Endothelial cell of umbilical vein (primary cell): ENCODE measurements at regions not wholly inside any gene's neighbourhood (a gene's known extent, or its start where the extent isn't known, plus 50 kb on each side); places are given as distances from the start of the nearest gene placed in this dataset.

Experiments used
- BruUV-seq: library from RNA; stranded (reverse); fragments of 400-500 nt; replicated peaks from 2 replicates; lab custom pipeline; 2021; lab: Mats Ljungman, UMichigan
- CTCF ChIA-PET: fragments of 300-600, 350-600 bp; sonication (Branson Sonifier 250); formaldehyde crosslinking; loops from one replicate; lab custom pipeline; 2021; ENCODE audit warnings: antibody characterized with exemption, inconsistent platforms; lab: Charles Lee
- POLR2A ChIA-PET: fragments of 300-600, 350-600 bp; sonication (Branson Sonifier 250); formaldehyde crosslinking; loops from one replicate; lab custom pipeline; 2021; ENCODE audit warnings: antibody characterized with exemption, inconsistent platforms; lab: Charles Lee
- DNase-seq: peaks from one replicate; pipeline ENCODE4 v3.0.0-alpha.2; 2011; ENCODE audit warnings: low read depth, low spot score
- FAIRE-seq: peaks from 2 replicates; lab custom pipeline; 2011; peaks lifted over from hg19 to GRCh38; lab: Jason Lieb, UNC
- H2AFZ ChIP-seq: 2 replicates; pipeline ENCODE4 v1.6.0; 2012; ENCODE audit warnings: low read depth, low read length, control low read depth, inconsistent platforms
- H3K27ac ChIP-seq: 2 replicates; pipeline ENCODE4 v1.5.1; 2011; ENCODE audit warnings: low read depth, mild to moderate bottlenecking, control low read depth, low read length, moderate library complexity; ENCODE audit not compliant: insufficient read depth
- H3K27me3 ChIP-seq, 2 experiments: 2 replicates each; pipeline versions ENCODE4 v1.6.0 to v1.6.1; 2011; ENCODE audit warnings: low read length in 2 of 2, mixed read lengths in 1 of 2; ENCODE audit not compliant: control insufficient read depth in 2 of 2, insufficient read depth in 2 of 2
- H3K36me3 ChIP-seq, 2 experiments: 2 replicates in 1 of 2; 3 replicates in 1 of 2; pipeline ENCODE4 v1.5.1; 2011; ENCODE audit warnings: low read length in 2 of 2, mild to moderate bottlenecking in 1 of 2, moderate library complexity in 1 of 2; ENCODE audit not compliant: control insufficient read depth in 2 of 2, insufficient read depth in 2 of 2; ENCODE audit errors: extremely low read depth in 1 of 2
- H3K4me1 ChIP-seq: 3 replicates; pipeline ENCODE4 v1.5.1; 2011; ENCODE audit warnings: mild to moderate bottlenecking, low read length; ENCODE audit not compliant: control insufficient read depth, insufficient read depth; ENCODE audit errors: extremely low read depth
- H3K4me2 ChIP-seq: 2 replicates; pipeline ENCODE4 v1.6.1; 2011; ENCODE audit warnings: low read length, control low read depth, mixed read lengths; ENCODE audit not compliant: insufficient read depth
- H3K4me3 ChIP-seq, 3 experiments: fragments of 200-600 bp in 1 of 3; sonication (generic), shearing (Covaris generic) in 1 of 3; replicated peaks in 1 of 3; 2 replicates each; pipeline ENCODE4 v1.5.1; 2011 to 2016; ENCODE audit warnings: control low read depth in 3 of 3, low read length in 3 of 3, mild to moderate bottlenecking in 2 of 3, inconsistent platforms in 1 of 3, low read depth in 1 of 3, moderate library complexity in 1 of 3; ENCODE audit not compliant: insufficient read depth in 1 of 3
- H3K79me2 ChIP-seq: 2 replicates; pipeline ENCODE4 v1.6.0; 2012; ENCODE audit warnings: low read length, inconsistent platforms; ENCODE audit not compliant: control insufficient read depth, insufficient read depth
- H3K9ac ChIP-seq: replicated peaks from 2 replicates; pipeline ENCODE3; 2011; ENCODE audit warnings: low read length, control low read depth; ENCODE audit not compliant: insufficient read depth; ENCODE audit errors: extremely low read depth
- H3K9me1 ChIP-seq: replicated peaks from 3 replicates; pipeline ENCODE4 v1.6.0; 2011; ENCODE audit warnings: mild to moderate bottlenecking, low read length; ENCODE audit not compliant: control insufficient read depth, insufficient read depth; ENCODE audit errors: extremely low read depth
- H3K9me3 ChIP-seq: replicated peaks from 2 replicates; pipeline ENCODE4 v1.5.1; 2012; ENCODE audit warnings: low read length, inconsistent platforms; ENCODE audit not compliant: control insufficient read depth, insufficient read depth
- H4K20me1 ChIP-seq: replicated peaks from 2 replicates; pipeline ENCODE3; 2011; ENCODE audit warnings: mild to moderate bottlenecking, low read length; ENCODE audit not compliant: control insufficient read depth, insufficient read depth; ENCODE audit errors: extremely low read depth
- EZH2 ChIP-seq: IDR thresholded peaks from 2 replicates; pipeline ENCODE4 v1.6.1; 2012; ENCODE audit warnings: borderline replicate concordance, low read depth, mild to moderate bottlenecking, moderate library complexity, low read length, inconsistent platforms; ENCODE audit not compliant: severe bottlenecking
- FOS ChIP-seq: IDR thresholded peaks from 2 replicates; pipeline ENCODE4 v1.6.1; 2011; ENCODE audit warnings: mild to moderate bottlenecking, low read length, moderate library complexity, borderline replicate concordance; ENCODE audit not compliant: insufficient read depth
- GATA2 ChIP-seq: IDR thresholded peaks from 2 replicates; pipeline ENCODE4 v1.7.0; 2011; ENCODE audit warnings: low read depth, mild to moderate bottlenecking, moderate library complexity, mixed read lengths, low read length; ENCODE audit not compliant: insufficient read length, insufficient read depth
- JUN ChIP-seq: IDR thresholded peaks from 2 replicates; pipeline ENCODE4 v1.6.1; 2011; ENCODE audit warnings: borderline replicate concordance, low read depth; ENCODE audit not compliant: insufficient read length, insufficient read depth
- MYC ChIP-seq: IDR thresholded peaks from one replicate; pipeline ENCODE4 v1.6.1; 2011; ENCODE audit warnings: mild to moderate bottlenecking, low read depth, low read length
- POLR2A ChIP-seq: IDR thresholded peaks from 2 replicates; pipeline ENCODE4 v1.6.1; 2012; ENCODE audit warnings: low read depth, mild to moderate bottlenecking, control low read depth, low read length
- POLR2AphosphoS5 ChIP-seq: IDR thresholded peaks from 2 replicates; pipeline ENCODE4 v1.6.1; 2012; ENCODE audit warnings: low read depth, mild to moderate bottlenecking, control low read depth, low read length, moderate library complexity; ENCODE audit not compliant: insufficient read depth
- dilution Hi-C: fragments of 300-500 bp; cut with MboI; formaldehyde crosslinking; loops from one replicate; pipeline ENCODE4 v1.15.0; 2019; ENCODE audit warnings: low sequenced_read_pairs; ENCODE audit not compliant: extremely low pct_ligation_motif_present
- intact Hi-C: fragments of 100-400 bp; cut with micrococcal nuclease; formaldehyde crosslinking; loops from one replicate; pipeline ENCODE4 v1.10.0; 2022
- TF ChIP-seq, protein P1 (sequence below), 2 donors: IDR thresholded peaks; 1 replicate in 1 of 2; 2 replicates in 1 of 2; pipeline ENCODE4 v1.5.1; 2011; ENCODE audit warnings: low read length in 2 of 2, mild to moderate bottlenecking in 2 of 2, moderate library complexity in 2 of 2, control low read depth in 1 of 2, inconsistent platforms in 1 of 2, low read depth in 1 of 2; ENCODE audit not compliant: insufficient read depth in 1 of 2; ENCODE audit errors: extremely low read depth in 1 of 2
- TF ChIP-seq, protein P2 (sequence below): IDR thresholded peaks from 2 replicates; pipeline ENCODE4 v1.6.1; 2011; ENCODE audit not compliant: insufficient read depth, insufficient read length

DNA sequence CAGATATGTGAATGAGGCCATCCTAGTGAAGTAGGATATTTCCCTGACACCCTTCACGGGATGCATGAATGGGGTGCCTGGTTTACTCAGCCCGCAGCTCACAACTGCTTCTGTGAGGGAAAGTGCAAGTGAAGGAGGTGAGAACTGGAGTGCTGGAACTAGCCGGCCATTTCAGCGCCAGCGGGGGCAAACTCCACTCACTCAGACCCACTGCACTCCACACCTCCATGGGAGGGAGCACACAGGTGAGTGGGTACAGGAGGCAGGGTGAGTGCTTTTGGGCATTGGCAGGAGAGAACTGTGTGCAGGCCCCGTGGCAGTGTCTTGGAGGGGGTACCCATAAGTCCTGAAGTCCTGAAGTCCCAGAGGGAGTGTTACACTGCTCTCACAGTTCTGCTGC lies 1008.4 kb downstream of the SLC6A15 start:
- Histone ChIP-seq H3K9ac (no peak overlapping the region), H3K36me3 (no peaks in the 10 kb centered on the region), H4K20me1 (no peaks in the 10 kb centered on the region), H3K27ac (no peak overlapping the region), H3K27me3 (no peaks in the 10 kb centered on the region), H3K4me3 (no peak overlapping the region), H3K79me2 (no peaks in the 10 kb centered on the region), H3K4me1 (no peaks in the 10 kb centered on the region), H3K4me2 (no peak overlapping the region), H2AFZ (no peak overlapping the region), H3K9me1 (no peaks in the 10 kb centered on the region), H3K9me3 (no peaks in the 10 kb centered on the region)
- dilution Hi-C loops, result no loop called here
- DNase-seq, result no peak
- FAIRE-seq, result no peak
- TF ChIP-seq, protein P1, sequence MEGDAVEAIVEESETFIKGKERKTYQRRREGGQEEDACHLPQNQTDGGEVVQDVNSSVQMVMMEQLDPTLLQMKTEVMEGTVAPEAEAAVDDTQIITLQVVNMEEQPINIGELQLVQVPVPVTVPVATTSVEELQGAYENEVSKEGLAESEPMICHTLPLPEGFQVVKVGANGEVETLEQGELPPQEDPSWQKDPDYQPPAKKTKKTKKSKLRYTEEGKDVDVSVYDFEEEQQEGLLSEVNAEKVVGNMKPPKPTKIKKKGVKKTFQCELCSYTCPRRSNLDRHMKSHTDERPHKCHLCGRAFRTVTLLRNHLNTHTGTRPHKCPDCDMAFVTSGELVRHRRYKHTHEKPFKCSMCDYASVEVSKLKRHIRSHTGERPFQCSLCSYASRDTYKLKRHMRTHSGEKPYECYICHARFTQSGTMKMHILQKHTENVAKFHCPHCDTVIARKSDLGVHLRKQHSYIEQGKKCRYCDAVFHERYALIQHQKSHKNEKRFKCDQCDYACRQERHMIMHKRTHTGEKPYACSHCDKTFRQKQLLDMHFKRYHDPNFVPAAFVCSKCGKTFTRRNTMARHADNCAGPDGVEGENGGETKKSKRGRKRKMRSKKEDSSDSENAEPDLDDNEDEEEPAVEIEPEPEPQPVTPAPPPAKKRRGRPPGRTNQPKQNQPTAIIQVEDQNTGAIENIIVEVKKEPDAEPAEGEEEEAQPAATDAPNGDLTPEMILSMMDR (IDR thresholded peaks at IDR 0.05; ENCODE audit: extremely low read depth in 1 of 2, insufficient read depth in 1 of 2, low read depth in 1 of 2, low read length in 2 of 2), result no peak
- TF ChIP-seq, protein P2, sequence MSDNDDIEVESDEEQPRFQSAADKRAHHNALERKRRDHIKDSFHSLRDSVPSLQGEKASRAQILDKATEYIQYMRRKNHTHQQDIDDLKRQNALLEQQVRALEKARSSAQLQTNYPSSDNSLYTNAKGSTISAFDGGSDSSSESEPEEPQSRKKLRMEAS, result no peak
- TF ChIP-seq POLR2A (no peak), GATA2 (no peak), MYC (no peak), POLR2AphosphoS5 (no peak), EZH2 (no peak), JUN (no peak), FOS (no peak)
- ChIA-PET CTCF (no interaction called here), POLR2A (no interaction called here)
- intact Hi-C loops, result no loop called here
- BruUV-seq, result no TSS peak
